HG03025 (cell line): ENCODE measurements at regions not wholly inside any gene's neighbourhood (a gene's known extent, or its start where the extent isn't known, plus 50 kb on each side); places are given as distances from the start of the nearest gene placed in this dataset.
A peak's percentile ranks its signal among the peaks of the same experiment; 100 is the strongest.

Experiments used
- ATAC-seq: cut with Tn5 transposase; IDR thresholded peaks from one replicate; pipeline ENCODE4 v1.9.1; 2021; ENCODE audit warnings: mild to moderate bottlenecking, moderate library complexity; ENCODE audit not compliant: unreplicated experiment, low FRiP score

DNA sequence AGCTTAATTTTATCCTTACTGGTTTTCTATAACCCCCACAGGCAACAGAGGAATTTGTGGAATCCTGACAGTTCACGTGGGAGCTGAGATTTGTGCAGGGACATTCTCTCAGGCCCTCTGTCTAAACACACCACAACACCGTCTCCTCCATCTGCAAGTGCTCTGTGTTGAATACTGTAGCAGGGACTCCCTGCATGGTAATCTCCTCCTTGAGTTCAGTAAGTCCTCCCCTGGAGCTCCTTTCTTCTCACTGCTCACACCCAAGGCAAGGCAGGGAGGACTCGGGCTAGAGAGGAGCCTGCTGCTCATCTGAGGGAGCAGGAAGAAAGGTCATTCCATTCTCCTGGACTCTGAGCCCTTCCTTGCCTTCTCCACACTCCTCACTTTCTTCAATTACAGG, 348.2 kb downstream of the KCTD12 start:
- ATAC-seq = no peak

DNA sequence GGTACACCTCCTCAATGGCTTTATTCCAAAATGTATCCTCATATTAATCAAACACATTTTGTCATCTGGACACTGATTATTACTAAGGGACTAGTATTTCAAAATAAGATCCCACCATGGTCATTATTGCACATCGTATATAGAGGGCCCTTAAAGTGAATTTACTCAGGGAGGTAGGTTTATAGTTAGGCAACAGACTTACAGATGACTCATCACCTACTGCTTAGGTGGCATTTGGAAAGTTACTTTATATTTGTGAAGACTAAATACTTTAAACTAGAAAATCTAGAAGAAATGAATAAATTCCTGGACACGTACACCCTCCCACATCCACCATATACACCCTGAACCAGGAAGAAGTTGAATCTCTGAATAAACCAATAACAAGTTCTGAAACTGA, 353.0 kb downstream of the KCTD12 start:
- no peak for ATAC-seq

DNA sequence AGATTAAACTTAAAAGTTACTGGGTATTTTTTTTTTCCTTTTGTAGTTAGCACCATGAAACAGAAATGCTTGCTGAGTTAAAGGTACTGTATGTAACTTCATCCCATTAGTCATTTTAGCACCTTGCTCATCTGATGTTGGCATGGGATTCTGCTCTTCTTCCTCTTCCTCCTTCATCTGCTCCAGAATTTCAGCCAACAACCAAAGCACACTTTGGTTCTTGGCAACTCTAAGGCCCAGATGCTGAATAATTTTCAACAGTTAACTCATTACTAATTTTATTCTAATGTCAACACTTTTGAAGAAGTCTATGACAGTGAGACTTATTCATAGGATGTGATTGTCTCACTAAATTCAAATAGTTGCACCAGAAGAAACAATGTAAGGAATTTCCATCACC, 359.2 kb downstream of the KCTD12 start:
- no peak for ATAC-seq

DNA sequence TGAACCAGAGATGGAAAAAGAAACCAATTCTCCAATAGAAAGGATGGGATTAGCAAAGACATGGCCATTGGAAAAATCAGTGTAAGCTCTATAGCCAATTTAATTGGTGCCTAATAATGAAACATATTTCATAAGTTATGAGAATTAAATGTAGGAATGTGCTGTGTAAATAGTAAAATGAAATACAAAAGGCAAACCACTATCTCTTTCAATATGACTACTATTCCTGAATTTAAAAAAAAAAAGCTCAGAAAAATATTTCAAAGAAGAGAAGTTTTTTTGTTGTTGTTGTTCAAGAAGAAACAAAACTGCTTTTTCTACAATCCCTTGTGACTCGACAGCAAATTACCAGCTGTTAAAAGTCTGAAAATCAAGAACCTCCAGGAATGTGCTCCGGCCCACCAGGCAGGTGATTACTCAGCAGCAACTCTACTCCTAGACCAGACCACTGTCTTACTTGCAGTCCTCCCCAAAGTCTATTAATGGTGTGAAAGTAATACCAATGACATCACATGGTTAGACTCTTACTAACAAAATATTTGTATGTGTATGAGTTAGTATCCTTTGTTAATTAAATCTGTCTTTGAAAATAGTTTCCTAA, 362.4 kb downstream of the KCTD12 start:
- peak; percentile 89 for ATAC-seq

DNA sequence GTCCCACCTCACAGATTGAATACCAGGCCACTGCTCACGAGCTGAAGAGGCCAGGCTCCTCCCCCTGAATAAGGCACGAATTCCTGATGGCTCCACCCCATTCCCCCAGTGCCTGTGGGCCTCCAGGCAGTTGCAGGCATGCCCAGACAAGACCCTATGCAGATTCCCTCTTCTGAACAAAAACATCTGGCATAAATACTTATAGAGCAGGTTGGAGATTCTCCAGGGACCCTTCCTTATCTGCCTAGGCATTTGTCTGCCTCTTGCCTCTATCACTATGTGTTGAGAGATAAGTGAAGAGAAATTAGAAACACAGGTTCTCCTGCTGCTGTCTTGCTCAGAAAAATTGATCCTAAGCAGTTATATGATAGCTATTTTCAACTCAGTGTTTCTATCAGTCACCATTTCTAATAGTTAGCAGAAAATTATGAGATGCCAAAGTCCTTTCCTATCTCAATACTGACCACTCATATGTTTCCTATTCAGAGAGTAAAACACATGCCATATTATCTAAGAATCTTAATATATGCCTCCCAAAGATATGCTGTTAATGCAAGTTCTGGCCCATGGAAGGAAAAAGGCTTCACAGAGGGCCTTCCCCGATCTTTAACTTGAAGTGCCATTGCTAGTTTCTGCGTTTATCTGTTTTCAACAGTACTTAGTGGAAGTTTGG, 364.0 kb downstream of the KCTD12 start:
- ATAC-seq = no peak

DNA sequence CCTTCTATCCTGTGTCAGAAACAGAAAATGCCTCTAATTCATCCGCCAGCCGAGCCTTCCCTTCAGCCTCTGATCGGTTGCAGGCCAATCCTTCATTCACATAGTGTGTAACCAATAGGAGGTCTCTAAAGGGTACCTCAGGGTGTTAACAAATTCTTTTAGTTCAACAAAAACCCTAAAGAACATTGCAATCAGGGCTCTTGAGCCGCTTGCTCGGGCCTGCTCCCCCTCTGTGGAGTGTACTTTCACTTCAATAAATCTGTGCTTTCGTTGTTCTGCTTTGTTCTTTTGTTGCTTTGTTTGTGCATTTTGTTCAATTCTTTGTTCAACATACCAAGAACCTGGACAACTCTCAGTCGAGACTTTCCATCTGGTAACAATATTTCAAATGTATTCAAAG, 366.5 kb downstream of the KCTD12 start:
- no peak for ATAC-seq

DNA sequence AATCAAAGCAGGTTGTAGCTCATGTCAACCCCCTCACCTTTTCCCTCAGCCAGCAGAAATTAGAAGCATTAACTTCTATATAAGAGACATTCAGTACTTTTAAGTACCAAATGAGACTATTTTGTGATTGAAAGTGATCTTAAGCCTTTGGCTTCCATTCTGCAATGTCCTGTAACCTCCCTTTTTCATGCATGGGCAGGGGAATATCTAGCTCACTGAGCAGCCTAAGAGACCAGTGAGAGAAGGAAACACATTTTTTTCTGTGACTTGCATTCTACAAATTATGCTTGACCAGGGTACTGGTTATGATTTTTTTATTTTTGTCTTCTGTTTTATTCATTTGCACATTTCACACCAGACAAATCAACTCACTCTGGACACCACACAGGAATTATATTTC, 369.6 kb downstream of the KCTD12 start:
- no peak for ATAC-seq

DNA sequence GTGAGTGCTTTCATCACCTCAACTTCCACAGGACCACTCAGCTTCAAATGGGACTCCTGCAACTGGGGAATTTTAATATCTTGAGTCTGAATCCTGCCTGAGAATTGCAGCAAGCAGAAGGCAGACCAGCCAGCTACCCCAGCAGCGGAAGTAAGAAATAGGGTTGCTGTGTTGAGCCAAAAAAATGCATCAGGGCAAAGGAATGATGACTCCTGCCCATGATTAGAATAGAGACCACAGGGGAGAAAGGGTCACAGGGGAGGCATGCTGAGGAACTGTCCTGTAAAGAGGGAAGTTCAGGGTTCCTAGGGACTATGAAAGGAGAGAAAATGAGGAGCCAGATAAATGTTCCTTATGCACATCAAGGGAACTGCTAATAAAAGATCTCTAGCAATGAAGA, 370.2 kb downstream of the KCTD12 start:
- no peak for ATAC-seq

DNA sequence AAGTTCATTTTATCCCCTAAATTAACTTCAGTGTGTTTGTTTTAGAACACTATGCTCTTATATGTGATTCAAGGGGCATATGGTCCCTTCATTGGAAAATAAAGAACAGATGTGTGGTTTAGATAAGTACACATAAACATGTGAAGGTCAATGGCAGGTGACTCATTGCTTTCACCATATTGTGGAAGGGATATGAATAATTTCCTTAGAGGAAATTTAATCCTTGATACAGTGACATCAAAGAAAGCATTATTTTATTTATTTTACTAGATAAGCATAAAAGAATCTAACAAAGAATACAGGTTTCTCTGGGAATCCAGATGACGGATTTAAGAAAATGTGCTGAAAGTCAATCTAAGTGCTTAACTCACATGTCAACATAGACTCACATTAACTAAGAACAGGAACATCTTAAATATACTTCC, 373.5 kb downstream of the KCTD12 start:
- no peak for ATAC-seq

DNA sequence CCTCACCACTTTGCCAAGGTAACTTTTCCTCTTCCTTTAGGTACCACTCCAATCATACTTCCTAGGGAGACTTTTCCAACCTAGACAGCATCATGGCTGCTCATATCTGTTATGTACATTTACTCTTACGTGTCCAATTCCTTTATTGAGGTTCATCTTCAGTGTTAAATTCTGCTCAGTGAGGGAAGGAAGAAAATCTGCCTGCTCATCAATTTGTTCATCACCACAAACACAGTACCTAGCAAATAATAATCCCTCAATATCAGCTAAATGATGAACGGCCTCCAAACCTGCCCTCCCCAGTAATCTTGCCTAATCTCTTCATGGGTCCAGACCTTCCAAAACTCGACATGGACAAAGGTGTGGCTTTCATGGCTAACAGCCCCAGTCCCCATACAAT, 380.8 kb downstream of the KCTD12 start:
- ATAC-seq = no peak

DNA sequence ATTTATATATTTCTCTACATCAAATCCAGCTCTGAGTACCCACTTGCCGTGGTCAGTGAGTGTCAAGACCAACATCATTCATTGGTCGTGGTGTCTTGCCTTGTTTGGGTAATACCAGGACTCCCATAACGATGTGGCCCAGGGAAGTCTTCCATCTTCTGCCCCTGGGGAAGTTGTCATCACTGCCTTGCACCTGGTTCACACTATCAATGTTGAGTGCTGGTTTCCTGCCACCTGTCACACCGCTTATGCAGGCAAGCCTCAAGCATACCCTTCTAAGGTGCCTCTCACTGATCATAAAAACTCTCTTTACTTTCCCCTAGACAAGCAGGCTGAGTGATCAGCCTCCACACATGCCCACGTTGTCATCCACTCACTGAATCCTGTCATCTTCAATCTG, 382.4 kb downstream of the KCTD12 start:
- no peak for ATAC-seq

DNA sequence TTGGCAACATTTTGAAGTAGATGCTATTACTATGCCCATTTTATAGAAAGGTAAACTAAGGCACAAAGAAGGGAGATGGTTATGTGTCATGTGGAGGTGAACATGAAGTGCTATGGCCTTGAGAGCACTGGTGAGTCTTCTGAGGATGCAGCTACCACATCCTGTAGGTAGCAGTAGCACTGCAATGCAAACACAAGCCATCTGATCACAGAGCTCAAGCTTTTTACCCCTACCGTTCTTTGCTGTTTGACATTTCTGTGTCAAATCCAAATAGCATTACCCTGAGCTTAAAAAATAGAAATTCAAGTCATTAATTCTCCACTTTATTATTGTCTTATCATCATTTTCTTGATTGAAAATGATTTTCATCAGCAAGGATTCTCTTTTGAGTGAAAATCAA, 382.9 kb downstream of the KCTD12 start:
- no peak for ATAC-seq

DNA sequence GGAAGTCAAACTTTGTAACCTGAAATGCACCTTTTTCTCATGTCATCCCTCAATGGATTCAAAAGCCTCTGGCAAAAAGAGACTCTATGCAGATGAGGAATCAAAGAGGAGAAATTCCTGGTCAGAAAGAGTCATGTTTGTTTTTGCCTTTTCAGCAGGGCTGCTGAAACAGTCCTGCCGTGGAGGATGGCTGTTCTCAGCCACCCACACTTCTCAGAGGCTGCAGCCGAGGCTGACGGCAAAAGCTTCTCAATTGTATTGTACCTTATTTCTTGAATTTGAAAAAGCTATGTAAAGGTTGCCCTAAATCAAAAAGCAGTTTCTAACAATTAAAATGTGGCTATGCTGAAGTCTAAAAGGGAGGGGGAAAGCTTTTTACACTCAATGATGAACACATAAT, 385.3 kb downstream of the KCTD12 start:
- no peak for ATAC-seq

DNA sequence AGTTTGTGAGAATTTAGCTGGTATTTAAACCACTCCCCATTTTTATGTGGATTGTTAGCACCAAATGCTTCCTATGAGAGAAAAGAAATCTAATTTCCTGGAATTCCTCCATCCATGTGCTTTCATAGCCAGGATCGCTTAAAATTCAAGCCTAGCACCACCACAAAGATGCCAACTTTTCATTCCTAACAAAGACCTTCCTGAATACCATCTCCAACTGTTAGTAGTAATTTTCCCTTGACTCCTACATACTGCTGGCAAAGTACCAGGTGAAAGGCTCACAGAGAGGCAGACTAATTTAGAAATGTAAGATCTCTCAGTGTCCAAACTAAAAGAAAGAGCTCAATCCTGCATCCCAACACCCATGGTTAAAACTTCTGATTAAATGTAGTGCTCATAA, 386.3 kb downstream of the KCTD12 start:
- ATAC-seq = no peak

DNA sequence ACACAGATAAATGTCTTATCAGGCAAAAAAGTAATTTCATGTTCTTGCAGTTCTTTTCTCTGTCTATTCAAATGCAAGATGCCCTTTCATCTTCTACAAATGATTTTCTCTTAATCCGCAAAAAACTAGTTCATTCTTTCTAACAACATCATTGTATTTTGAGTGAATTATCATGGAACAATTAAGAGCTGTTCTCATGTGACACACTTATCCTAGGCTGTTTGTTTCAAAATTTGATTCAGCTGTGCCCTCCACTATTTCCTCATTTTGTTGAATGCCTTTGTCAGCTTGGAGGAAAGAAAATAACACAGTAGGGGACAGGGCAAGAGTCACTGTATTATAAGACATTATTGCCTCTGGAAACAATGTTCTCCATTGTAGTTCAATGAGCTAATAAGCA, 396.9 kb downstream of the KCTD12 start:
- no peak for ATAC-seq

DNA sequence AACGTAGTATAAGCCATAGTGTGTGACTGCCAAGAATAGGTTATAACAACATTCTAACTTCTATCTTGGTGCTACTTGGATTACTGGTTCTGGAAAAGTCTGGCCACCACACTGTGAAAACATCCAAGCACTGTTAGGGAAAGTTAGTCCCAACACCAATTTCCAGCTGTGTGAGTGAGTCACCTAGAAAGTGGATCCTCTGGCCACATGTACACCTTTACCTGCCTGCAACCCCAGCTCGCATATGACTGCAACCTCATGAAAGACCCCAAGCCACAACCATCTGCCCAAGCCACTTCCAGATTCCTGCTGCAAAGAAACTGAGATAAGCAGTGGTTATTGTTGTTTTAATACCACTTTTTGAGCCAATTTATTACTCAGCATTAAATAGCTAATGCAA, 404.5 kb downstream of the KCTD12 start:
- no peak for ATAC-seq

DNA sequence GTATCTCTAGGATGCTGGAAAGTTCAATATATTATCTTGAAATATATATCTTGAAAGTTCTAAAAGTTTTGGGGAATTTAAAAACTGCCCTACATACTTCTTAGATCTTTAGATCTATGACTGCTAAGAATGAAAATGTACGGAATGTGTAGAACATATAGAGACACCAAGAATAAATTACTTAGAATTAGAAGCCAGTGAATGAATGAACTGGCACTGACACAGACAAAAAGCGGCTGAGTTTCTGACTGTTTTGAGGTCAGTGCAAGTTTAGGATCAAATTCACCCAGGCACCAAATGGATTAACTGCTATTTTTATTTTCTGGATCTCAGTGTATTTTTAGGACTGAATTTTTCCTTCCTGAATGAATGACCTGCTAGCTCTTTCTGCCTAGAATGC, 411.2 kb downstream of the KCTD12 start:
- ATAC-seq = no peak

DNA sequence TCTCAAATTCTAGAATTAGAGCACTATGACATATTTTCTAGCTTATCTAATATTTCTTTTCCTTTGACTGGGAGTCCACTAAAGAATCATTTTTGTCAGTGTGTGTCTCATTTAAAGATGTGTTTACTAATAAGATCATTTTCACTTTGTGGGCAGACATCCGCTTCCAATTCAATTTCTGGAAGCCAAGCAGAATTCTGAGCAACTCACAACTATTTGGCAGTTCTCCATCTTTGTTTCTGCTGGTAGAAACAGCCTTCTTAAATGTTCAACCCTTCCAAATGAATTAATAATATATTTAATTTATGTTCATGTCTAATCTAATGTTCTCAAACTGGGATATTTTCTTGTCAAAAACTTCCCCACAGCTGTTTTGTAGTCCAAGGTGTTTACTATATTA, 411.8 kb downstream of the KCTD12 start:
- ATAC-seq = no peak

DNA sequence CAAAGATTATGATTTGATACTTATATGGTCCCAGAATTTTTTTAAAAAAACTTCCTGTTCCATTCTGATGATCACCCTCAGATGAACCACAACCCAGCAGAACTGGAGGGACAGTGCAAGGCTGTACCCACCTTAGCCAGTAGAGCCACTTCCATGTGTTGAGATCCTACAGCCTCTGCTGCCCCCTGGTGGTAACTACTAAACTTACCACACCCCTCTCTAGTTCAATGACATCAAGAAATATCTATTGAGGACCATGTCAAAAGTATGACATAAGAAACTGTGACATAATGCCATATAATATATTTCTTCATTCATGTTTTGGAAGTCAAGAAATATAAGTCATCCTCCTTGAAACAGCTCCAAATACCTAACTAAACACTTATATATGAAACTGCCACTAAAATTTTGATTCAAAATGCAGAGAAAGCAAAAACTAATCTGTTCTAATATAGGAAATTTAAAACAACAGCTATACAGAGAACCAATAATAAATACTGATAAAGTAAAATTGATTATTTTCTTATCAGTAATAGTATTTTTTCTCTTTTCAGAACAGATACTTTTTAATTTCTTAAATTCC, 412.6 kb downstream of the KCTD12 start:
- ATAC-seq = peak; percentile 99

DNA sequence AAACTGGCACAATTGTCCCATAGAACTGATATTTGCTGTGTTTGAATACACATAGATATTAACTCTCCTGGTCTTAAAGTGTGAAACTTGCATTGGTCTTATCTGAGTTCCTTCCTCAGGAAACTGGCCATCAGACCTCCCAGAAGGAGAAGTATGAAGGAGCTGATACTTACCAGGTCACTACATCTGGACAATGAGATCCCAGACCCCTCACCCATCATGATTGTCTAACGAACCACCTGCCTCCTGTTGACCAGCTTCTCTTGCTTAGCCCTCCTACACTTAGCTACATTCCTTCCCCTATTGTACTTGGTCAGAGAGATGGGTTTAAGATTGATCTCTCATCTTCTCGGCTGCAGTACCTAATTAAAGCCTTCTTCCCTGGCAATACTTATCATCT, 413.3 kb downstream of the KCTD12 start:
- ATAC-seq = no peak

DNA sequence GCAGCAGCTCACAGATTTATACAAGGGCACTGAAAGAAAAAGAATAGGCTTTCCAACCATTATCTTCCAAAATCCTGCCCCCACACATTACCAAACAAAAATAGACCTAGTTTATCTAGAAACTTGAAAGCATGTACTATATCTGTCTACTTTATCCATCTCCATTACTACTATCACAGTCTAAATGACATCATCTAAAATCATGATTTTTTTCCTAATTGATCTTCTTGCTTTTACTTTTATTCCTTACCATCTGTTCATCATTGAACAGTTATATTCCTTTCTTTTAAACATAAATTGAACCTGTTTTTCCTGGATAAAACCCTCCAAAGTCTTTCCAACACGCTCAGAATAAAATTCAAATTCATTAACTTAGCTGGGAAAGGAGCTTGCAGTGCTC, 414.7 kb downstream of the KCTD12 start:
- ATAC-seq = no peak

DNA sequence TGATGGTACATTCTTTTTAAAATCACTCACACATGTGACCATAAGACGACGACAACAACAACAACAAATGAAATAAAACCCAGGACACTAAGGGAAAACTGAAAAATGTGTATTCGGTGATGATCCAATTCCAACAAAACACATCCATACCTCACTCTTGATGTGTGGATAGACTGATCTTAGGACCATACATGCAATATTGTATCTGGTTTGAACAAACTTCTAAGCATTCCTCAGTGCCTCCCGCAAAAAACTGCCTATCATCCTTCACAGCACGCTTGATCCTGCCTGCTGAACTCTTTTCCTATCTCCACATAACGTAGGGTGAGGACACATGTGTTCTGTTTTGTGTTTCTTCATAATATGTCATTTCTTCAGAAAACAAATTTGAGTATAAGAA, 415.2 kb downstream of the KCTD12 start:
- no peak for ATAC-seq
